ENCODE measurements at regions not wholly inside any gene's neighbourhood (a gene's known extent, or its start where the extent isn't known, plus 50 kb on each side); places are given as distances from the start of the nearest gene placed in this dataset.

GRCh38 chr4:14631806-14632440 lies 370.4 kb upstream of the CPEB2 start:
- no peaks in the 10 kb centered on the region for H3K36me3 ChIP-seq
- no peak for TF ChIP-seq EP300 (IDR thresholded peaks at IDR 0.05)
- TF ChIP-seq POLR2AphosphoS5 (IDR thresholded peaks at IDR 0.05), result no peak
- TF ChIP-seq CTCF (IDR thresholded peaks at IDR 0.05), result no peak
- no peak for TF ChIP-seq POLR2A (IDR thresholded peaks at IDR 0.05)
- DNase-seq (no peak), ATAC-seq (ENCODE audit: low FRiP score in 2 of 2) (no peak)
- H3K27me3 ChIP-seq, result no peaks in the 10 kb centered on the region
- H3K4me3 ChIP-seq, result no peak overlapping the region
- no peaks in the 10 kb centered on the region for H3K4me1 ChIP-seq
- H3K27ac ChIP-seq, result no peak overlapping the region
- no peaks in the 10 kb centered on the region for H3K9me3 ChIP-seq

DNA sequence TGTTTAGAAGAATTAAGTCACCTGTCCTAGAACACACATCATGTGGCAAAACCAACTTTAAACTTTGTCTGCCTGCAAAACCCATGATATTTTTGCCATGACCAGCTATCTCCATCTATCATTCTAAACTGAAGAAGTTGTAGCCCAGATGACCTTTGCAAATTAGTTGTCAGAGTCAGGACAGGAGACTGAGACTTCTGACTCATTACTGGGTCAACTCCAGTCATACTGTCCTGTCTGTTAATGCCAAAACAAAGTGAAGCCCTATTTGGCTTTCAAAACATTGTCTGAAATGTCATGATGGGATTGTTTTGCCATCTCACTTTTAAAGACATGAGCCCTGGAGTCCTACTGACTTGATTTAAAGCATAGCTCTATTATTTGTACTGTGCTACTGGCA lies 365.7 kb upstream of the CPEB2 start:
- DNase-seq (no peak), ATAC-seq (ENCODE audit: low FRiP score in 2 of 2) (no peak)
- Histone ChIP-seq H3K27me3 (no peaks in the 10 kb centered on the region), H3K36me3 (no peaks in the 10 kb centered on the region), H3K27ac (no peak overlapping the region), H3K9me3 (no peaks in the 10 kb centered on the region), H3K4me1 (no peaks in the 10 kb centered on the region), H3K4me3 (no peak overlapping the region)
- no peak for TF ChIP-seq CTCF (IDR thresholded peaks at IDR 0.05)
- TF ChIP-seq POLR2AphosphoS5 (IDR thresholded peaks at IDR 0.05), result no peak
- no peak for TF ChIP-seq POLR2A (IDR thresholded peaks at IDR 0.05)
- TF ChIP-seq EP300 (IDR thresholded peaks at IDR 0.05), result no peak

DNA sequence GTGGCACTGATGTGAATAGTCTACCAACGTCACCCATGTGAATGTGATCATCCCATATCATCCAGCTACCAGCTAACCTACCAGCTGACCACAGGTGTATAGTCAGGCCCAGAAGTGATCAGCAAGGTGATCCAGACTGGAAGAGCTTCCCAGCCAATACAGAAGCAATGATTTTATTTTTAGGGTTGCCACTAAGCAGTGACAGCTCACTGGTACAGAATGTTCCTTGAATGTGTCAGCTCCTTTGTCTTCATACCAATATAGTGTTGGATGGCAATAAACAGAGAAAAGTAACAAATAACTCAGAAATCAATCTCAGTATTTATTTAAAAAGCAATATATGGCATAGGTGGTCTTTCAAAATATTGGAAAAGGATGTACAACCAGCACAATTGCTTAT lies 361.8 kb upstream of the CPEB2 start:
- no peaks in the 10 kb centered on the region for H3K27me3 ChIP-seq
- H3K9me3 ChIP-seq, result no peaks in the 10 kb centered on the region
- 79 to 92% methylated on average over 1 of the region's 1 CpG for WGBS, 2 donors
- H3K4me1 ChIP-seq, result no peaks in the 10 kb centered on the region
- no peak for TF ChIP-seq EP300 (IDR thresholded peaks at IDR 0.05)
- no peak for TF ChIP-seq POLR2AphosphoS5 (IDR thresholded peaks at IDR 0.05)
- TF ChIP-seq CTCF (IDR thresholded peaks at IDR 0.05), result no peak
- TF ChIP-seq POLR2A (IDR thresholded peaks at IDR 0.05), result no peak
- ATAC-seq (ENCODE audit: low FRiP score in 2 of 2) (no peak), DNase-seq (no peak)
- no peaks in the 10 kb centered on the region for H3K36me3 ChIP-seq
- no peak overlapping the region for H3K4me3 ChIP-seq
- H3K27ac ChIP-seq, result no peak overlapping the region

GRCh38 chr4:14641871-14642270 lies 360.4 kb upstream of the CPEB2 start:
- Histone ChIP-seq H3K36me3 (no peaks in the 10 kb centered on the region), H3K27me3 (no peaks in the 10 kb centered on the region), H3K27ac (no peak overlapping the region), H3K9me3 (no peaks in the 10 kb centered on the region), H3K4me1 (no peaks in the 10 kb centered on the region), H3K4me3 (no peak overlapping the region)
- TF ChIP-seq EP300 (IDR thresholded peaks at IDR 0.05) (no peak), CTCF (IDR thresholded peaks at IDR 0.05) (no peak)
- DNase-seq (no peak), ATAC-seq (ENCODE audit: low FRiP score in 2 of 2) (no peak)
- WGBS, 2 donors, result 65 to 88% methylated on average over 2 of the region's 2 CpGs

DNA sequence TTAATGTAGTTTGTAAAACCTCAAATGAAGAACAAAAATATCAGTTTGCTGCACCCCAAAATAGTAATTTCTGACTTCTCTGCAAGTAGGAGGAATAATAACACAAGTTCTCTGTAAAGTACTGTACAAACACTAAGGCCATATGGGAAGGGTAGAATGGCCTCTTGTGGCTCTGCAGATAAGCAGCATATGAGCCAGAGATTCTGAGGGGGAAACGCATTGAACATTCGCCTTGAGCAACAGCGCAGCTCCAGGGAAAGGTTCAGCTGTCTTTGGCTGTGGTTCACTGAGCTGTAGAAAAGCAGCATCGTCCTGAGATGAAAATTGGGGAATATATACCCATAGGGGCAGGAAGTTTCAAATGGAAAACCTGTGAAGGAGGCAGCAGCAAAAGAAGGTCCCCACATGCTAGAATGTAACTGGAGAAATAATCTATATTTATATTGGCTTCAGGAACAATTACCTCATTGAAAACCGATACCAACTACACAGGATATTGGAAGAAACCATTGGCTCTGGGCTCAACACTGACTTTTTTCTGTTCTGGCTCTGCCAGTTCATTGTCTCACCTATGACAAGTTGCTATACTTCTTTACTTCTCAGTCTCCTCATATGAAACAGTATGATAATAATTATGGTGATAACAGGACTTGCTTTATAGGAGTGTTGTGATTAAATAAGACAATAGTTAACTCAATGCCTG lies 357.6 kb upstream of the CPEB2 start:
- H3K36me3 ChIP-seq, result no peaks in the 10 kb centered on the region
- ATAC-seq (ENCODE audit: low FRiP score in 2 of 2) (no peak), DNase-seq (no peak)
- 73 to 83% methylated on average over 5 of the region's 5 CpGs for WGBS, 2 donors
- H3K9me3 ChIP-seq, result no peaks in the 10 kb centered on the region
- no peak for TF ChIP-seq POLR2AphosphoS5 (IDR thresholded peaks at IDR 0.05)
- no peak for TF ChIP-seq POLR2A (IDR thresholded peaks at IDR 0.05)
- TF ChIP-seq EP300 (IDR thresholded peaks at IDR 0.05), result no peak
- no peak for TF ChIP-seq CTCF (IDR thresholded peaks at IDR 0.05)
- H3K4me1 ChIP-seq, result no peaks in the 10 kb centered on the region
- no peaks in the 10 kb centered on the region for H3K27me3 ChIP-seq
- H3K4me3 ChIP-seq, result no peak overlapping the region
- H3K27ac ChIP-seq, result no peak overlapping the region
